GM19324 (cell line): ENCODE measurements at regions not wholly inside any gene's neighbourhood (a gene's known extent, or its start where the extent isn't known, plus 50 kb on each side); places are given as distances from the start of the nearest gene placed in this dataset.

Source experiments
- ATAC-seq: cut with Tn5 transposase; IDR thresholded peaks from one replicate; pipeline ENCODE4 v1.9.1; 2021; ENCODE audit warnings: mild to moderate bottlenecking, moderate library complexity; ENCODE audit not compliant: unreplicated experiment, low FRiP score

GRCh38 chr16:85252461-85252860 lies 140.2 kb upstream of the CIBAR2 start:
- no peak for ATAC-seq

DNA sequence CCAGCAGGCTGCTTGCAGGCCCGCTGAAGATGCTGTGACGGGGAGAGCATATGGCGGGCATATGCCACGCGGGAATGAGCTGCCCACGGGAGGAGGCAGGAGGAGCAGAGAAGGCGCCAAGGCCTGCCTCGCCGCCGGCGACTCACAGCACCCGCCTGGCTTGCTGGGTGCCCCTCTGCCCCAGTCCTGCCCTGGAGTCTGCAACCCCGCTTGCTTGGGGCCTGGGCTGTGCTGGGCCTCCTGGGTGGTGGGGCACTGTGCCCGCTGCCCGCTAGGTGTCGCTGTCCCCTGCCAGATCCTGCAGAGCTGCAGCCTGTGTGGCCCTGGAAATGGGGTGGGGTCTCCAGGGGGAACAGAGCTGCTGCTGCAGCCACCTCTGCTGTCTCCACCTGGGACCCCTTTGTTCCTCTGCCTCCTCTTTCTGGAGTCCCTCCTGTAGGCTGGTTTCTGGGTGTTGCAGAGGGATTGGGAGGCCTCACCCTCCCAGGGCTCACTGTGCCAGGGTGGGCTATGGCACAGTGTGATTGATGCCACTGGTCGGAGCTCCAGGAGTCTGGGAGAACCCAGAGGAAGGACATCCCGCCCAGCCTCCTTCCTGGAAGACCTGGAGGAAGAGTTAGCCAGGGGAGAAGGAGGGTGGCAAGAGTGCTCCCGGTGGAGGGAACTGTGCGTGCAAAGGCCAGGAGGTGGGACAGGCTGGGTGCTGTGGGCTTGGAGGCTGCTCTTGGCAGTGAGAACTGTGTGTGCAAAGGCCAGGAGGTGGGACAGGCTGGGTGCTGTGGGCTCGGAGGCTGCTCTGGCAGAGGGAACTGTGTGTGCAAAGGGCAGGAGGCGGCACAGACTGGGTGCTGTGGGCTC lies 141.0 kb upstream of the CIBAR2 start:
- no peak for ATAC-seq

- ATAC-seq, result no peak
Measured at GRCh38 chr16:85254051-85254450, 141.8 kb upstream of the CIBAR2 start.

- ATAC-seq, result no peak
Measured at GRCh38 chr16:85254921-85255320, 142.6 kb upstream of the CIBAR2 start.

GRCh38 chr16:85255777-85256176 lies 143.5 kb upstream of the CIBAR2 start:
- no peak for ATAC-seq

DNA sequence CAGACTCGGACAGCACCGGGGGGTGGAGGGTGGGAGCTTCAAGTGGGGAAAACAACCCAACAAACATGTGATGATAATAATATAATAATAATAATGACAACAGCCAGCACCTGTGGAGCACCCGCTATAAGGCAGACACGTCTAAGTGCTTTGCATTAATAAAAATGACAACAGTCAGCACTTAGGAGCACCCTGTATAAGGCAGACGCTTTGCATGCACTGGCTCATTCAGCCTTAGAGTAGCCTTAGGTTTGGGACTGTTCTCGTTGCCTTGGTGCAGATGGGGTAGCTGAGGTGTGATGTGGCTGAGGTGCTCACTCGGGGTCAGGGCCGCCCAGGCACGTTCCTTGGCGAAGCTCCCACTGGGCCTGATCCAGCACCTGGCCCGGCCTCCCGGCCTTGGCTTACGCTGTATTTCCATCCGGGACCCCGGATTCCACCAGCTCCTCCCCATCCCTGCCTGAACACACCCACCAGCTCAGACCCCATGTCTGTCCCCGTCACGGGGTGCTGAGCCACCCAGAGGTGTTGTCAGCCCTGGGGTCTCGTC lies 144.0 kb upstream of the CIBAR2 start:
- ATAC-seq, result no peak

DNA sequence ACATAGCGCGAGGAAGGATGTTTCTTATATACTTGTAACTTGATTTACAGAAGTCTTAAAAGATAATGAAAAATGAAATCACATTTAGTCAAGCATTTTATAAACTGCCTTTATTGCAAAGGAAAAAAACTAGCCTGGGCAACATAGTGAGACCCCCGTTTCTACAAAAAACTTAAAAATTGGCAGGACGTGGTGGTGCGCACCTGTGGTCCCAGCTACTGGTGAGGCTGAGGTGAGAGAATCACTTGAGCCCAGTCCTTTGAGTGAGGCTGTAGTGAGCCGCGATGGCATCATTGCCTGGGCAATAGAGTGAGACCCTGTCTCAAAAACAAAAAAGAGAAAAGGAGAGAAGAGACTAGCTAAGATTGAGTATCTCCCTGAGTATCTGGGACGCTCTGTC lies 145.2 kb upstream of the CIBAR2 start:
- no peak for ATAC-seq

- ATAC-seq, result no peak
Measured at GRCh38 chr16:85258166-85258565, 145.9 kb upstream of the CIBAR2 start.

GRCh38 chr16:85258629-85259028 lies 146.4 kb upstream of the CIBAR2 start:
- ATAC-seq, result no peak

DNA sequence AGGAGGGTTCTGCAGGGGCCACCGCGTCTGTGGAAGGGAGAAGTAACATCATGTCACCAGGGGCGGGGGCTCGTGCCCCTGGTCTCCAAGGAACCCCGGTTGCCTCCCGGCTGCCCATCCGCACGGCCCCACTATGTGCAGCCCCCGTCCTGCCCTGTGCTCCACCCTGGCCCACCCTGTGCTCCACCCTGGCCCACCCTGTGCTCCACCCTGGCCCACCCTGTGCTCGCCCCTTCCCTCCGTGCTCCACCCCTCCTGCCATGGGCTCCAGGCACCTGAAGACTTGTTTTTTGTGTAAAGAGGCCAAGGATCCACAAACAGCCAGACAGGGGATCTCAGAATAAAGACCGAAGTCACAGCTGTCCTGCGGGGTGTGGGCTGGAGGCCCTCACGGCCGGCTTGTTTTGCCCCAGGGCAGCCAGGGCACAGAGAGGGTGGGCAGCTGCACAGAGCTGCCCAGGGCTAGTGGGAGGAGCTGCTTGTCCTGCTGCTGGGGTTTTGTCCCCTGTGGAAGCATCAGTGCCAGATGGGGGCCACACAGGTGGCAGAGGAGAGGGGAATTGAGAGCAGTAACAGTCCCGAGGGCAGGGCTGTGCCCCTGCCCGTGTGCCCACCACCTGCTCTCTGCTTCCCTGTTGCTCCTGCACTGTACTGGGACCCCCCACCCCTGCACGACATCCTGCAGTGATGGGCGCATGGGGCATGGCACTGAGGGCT lies 147.0 kb upstream of the CIBAR2 start:
- no peak for ATAC-seq

DNA sequence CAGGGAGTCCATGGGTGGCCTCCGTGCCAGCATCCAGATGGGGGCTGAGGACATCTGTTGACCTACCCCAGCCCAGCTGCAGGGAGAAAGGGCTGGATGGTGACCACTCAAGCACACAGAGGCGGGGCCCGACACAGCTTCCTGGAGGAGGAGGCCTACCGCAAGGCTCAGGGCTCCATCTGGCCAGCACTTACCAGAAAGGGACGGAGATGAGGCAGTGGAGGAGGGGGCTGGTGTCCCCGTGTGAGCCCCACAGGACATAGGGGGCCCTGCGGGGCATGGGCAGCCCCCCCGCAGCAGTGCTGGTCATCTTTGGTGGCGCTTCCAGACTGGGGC lies 147.5 kb upstream of the CIBAR2 start:
- no peak for ATAC-seq

- ATAC-seq, result no peak
Measured at GRCh38 chr16:85261204-85261603, 148.9 kb upstream of the CIBAR2 start.

DNA sequence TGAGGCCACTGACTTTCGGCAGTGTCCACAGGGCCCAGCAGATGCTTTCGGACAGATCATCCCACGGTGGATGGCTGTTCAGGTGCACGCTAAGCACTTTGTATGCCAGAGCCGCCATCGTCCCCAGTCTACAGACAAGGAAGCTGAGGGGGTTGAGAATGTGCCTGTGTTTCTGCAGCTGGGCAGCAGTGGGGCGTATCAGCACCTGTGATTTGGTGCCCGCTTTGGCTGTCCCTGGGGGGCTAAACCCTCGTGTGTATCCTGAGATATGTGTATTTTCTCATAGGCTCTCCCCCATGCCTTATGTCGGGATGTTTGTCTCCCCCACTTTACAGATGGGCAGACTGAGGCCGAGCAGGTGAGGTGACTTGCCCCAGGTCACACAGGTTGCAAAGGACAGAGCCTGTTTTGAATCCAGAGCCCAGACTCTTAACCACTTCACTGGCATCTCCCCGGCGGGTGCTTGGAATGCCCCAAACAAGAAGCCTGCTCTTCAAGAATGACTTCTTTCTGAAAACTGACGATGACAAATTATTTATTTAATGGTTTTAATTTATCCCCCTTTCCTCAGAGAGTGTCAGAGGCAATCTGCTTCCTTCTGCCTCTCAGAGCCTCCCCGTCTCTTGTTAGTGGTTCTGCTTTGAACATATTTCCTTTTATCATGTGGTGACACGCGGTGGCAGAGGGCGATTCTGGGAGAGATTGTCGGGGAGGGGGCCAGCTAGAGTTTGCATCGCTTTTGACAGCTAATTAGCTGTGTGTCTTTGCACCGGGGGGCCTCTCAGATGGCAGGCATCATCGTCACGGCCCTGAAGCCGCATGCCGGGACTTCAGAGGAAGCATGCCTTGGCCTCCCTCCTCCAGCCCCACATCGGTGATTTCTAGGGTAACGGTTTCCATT lies 149.6 kb upstream of the CIBAR2 start:
- ATAC-seq, result no peak

DNA sequence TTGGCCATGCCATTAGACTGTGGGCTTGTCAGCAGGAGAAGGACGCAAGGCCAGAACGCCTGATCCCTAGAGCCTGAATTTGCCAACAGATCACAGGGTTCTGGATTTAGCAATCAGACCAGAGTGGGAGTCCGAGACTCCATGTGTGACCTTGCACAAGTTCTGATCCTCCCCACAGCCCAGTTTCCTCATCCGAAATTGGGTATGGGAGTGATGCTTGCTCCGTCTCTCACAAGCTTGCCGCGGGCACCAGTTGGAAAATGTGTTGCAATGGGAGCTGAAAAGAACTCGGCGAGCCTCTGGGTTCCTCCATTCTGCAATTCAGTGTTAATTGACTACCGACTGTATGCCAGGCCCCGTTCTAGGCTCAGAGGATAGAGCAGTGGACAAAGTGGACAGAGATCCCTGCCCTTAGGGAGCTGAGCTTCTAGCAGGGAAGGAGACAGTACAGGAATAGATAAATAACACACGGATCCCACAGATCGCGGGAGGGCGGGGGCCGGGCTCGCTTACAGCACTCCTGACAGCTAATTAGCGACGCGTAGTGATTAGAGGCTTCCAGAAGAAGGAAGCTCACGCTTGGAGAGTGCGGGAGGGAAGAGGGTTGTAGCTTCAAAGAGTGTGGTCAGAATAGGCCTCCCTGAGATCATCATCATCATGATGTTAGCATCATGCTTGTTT lies 150.4 kb upstream of the CIBAR2 start:
- ATAC-seq, result no peak

DNA sequence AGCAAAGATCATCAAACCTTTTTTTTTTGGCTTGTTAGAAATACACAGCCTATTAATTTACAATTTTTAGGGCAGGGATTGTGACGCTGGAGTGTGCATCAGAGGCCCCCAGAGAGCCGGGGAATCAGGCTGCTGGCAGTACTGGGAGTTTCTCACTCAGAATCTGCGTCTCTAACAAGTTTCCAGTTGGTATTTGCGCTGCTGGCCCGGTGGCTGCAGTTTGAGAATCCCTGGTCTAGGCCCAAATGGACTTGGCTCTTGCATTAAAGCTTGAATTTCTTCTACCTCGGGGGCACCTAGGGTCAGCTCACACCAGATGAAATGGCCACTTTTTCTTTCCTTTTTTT lies 150.9 kb upstream of the CIBAR2 start:
- no peak for ATAC-seq

DNA sequence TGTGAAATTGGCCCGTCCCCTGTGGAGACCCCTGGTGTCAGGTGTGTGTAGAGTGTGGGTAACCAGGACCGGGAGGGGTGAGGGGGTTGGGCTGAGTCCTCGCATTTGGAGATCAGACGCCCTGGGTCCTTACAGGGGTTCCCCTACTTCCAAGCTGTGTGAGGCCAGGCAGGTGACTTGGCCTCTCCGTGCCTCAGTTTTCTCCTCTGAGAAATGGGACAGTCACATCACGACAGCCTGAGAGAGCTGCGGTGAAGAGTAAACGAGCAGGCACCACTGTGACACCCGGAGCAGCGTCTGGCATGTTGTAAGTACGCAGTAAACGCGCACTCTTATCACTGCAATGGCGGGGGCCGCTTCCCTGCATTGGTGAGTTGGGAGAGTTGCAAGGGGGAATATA lies 152.5 kb upstream of the CIBAR2 start:
- ATAC-seq, result no peak

- ATAC-seq, result no peak
Measured at GRCh38 chr16:85265161-85265784, 153.0 kb upstream of the CIBAR2 start.

DNA sequence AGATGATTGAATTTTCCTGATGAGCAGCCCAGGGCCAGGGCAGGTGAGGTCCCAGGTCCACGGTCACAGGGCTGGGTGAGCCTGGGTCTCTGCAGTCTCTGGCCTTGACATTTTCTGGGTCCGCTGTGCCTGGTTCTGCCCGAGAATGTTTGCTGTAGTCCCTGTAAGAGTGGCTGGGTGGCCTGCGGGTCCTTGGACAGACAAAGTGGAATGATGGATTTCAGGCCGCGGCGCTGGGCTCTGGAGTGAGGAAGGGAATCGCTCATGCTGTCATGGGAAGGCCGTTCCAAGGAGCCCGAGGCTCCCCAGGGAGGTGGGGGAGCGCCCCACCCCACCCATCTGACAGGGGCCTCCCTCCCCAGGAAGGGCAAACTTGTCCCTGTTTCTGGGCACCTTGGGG lies 153.5 kb upstream of the CIBAR2 start:
- no peak for ATAC-seq

DNA sequence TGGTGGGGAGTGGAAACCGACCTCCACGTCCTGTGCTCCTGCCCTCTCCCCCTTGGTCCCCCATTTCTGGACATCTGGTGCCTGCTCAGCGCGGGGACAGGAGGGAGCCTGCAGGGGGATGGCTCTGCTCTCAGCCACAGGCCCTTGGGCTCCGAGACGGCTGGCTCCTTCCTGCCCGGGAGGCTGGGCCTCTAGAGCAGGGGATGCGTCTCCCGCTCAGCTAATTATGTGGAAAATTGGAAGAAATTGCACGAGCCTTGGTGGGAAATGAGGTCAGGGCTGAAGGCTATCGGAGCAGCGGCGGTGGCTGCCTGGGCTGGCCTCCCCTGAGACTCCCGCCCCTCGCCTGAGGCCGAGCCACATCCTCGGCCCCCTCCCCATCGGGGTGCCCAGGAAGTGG lies 154.6 kb upstream of the CIBAR2 start:
- no peak for ATAC-seq

DNA sequence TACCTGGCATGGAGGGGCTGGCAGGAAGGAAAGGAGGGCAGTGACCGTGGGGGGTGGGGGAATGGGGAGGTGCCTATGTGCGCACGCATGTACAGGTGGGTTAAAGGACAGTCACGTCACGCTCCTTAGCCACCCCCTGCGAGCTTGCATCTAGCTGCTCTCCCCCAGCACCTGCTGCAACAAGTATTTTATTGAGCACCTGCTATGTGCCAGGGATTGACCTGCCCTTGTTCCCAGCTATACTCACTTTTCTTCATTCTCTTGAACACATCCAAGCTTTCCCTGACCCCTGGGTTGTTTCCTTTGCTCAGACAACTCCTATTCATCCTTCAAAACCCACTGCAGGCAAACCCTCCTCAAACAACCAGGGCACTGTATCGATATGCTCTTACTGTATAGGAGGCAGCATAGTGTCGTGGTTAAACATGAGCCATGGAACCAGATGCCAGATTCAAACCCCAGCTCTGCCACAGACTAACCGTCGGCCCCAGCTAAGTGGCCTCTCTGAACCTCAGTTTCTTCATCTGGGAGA lies 155.2 kb upstream of the CIBAR2 start:
- no peak for ATAC-seq
